ENCODE measurements at regions not wholly inside any gene's neighbourhood (a gene's known extent, or its start where the extent isn't known, plus 50 kb on each side); places are given as distances from the start of the nearest gene placed in this dataset.

DNA sequence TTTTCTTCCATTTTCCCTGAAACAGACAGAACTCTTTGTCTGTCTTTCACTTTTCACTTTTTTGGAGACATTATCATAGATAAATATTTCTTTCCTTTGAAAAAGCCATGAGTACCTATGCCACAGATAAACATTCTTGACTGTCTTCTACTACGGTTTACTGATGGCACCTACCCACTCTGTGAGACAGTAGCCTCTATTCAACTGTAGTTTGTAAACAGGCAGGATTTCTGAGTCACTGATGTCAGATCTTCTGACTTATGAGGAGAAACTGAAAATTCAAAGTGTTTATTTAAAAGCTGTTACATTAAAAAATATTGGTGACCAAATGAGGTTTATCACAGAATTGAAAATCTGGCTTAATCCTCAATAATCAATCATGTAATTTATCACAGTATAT lies 658.4 kb downstream of the TOX3 start:
- DNase-seq = no peak

DNA sequence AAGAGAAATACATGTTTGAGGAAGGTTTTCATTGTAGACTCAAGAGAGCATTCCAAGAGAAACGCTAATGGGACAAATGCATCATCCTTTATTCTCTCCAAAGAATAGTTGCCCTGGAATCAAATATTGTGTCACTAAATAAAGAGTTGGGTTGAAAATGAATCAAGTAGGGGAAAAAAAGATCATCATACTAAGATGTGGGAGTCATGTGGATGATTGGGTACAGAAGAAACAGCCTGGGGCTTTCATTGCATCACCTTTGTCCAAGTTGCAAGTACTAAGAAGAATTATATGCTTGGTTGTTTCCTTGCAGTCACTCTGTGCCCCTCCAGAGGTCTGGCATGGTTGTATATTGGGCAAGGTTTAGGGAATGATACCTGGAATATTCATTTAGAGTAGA lies 658.9 kb downstream of the TOX3 start:
- DNase-seq = no peak

DNA sequence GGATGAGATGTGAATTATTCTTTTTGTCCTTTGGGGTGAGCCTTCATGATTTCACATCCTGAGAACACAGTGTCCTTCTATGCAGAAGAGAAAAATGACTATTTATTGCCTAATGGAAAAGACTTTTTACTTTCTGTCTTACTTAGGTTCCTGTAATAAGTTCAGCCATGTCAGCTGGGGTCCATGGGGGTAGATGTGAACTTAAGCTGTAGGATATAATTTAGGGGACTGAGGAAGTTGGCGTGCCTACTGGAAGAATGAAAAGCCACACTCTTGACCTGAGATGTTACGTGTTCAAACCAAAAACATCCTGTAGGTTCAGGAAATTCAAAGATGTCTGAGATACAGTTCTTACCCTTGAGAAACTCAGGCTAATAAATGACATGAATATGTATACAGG lies 660.5 kb downstream of the TOX3 start:
- DNase-seq = no peak

DNA sequence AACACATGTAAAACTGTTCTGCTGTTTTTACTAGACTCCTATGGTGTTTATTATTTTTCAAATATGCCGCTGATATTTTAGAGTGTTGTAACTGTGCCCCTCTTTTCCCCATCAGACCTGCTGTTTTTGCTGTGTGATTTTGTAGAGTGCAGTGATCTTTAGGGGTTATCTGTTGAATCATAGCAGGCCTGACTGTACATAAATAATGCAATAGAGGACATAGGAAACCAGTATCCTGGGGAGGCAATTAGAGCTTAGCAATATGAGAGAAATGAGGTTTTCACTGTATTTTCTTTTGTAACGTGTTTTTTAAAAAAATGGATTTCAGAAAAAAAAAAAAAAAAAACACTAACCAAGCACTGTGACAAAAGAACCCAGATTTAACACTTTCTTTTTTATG lies 662.2 kb downstream of the TOX3 start:
- no peak for DNase-seq

DNA sequence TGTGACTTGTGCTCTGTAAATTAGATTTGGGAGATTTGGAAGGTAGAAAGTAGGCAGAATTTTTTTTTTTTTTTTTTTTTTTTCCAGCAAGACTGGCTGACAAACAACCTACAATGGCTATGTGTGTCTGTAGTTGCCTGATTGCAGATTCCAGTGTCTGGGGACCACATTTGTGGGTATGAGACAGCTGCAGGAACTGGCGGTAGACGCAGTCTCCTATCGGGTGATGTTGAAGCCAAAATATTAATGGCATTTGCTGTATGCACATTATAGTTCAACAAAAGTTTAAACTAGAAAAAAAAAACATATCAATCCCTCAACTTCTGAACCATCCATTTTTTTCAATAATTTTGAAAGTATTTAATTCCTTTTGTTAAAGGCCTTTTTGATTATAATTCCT lies 665.2 kb downstream of the TOX3 start:
- DNase-seq = no peak

DNA sequence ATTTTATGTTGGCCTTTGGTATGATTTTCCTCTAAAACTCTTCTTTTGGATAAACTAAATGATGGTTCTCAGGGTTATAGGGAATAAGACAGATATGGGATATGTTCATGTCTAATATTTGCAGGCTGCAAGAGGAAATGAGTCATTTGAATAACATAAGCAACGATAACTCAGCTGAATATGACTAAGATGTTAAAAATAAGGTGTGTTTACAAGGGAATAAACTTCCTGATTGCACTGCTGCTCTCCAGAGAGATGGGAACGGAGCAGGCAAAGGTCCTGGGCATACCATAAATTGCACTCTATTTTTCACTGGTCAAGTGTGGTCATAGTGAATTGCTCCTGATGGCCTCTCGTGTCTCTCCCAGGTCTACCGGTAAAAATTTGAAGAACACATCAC lies 666.2 kb downstream of the TOX3 start:
- no peak for DNase-seq

DNA sequence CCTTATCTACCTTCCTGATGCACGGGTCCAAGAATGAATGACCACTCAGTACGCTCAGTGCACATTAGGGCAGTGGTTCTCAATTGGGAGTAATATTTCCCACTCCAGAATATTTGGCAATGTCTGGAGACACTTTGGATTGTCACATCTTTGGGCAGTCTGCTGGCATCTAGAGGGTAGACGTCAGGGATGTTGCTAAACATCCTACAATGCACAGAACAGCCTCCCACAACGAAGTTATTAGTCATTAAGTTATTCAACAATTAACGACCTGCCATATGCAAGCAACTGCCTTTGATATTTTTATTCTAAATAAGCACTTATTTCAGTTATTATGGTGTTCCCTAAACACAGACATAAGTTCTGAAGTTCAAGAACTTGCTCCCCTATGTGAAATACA lies 669.3 kb downstream of the TOX3 start:
- DNase-seq = no peak

DNA sequence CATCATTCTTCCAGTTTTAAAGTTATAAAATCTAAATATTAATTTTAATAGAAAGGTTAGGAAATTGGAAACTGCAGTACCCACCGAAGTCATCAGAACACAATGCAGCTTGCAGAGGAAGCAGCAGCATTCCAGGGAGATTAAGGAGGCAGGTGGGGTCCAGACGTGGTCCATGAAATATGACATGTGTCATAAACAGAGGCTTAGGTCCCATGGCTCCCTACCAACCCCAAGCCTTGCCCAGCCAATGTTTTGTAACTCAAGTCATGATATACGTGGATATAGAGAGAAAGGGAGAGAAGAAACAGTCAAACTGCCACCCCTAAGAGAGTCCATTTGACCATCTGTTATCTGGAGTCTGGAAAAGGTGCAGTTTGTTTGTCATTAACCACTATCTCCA lies 670.0 kb downstream of the TOX3 start:
- no peak for DNase-seq

DNA sequence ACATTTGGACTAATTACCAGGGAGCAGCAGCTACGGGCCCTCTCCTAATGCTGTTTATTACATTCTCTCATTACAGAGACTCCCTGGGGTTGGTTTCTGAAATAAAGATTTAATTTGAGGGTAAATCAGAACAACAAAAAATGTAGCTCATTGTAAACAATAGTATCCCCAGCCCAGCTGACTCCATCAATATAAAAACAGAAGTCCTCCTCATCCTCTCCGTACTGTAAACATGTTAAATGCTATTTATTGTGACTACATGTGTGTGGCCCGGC lies 670.4 kb downstream of the TOX3 start:
- no peak for DNase-seq

DNA sequence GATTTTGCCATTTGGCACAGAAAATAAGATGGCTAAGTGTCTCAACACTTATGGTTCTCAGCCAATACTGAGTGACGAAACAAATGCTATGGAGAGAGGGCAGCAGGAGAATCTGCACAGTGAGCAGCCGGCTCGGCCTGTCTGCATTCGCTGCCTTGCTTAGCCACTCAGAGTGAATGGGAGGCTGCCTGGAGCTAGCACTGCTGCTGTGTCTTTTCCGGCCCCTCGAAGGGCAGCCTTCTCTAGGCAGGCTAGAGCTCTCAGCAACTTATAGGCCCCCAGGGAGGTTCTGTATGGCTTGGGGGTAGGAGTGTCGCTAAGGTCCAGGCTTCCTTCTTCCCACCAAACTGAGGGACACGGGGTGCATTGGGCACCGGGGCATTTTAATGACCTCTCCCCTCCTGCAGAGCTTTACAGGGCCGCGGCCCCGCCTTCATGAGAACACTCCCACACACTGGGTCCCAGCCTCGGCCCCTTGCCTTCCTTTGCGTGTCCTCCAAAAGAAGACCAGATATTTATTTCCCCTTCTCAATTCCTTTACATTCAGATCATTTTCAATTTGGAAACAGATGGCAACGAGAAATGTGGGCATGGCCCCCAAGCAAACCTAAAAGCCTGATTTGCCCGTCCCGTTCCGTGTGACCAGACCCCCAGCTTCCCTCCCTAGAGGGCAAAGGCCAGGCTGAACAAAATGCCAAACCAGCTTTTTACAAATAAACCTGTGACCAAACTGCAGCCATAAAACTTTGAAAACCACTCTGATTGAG lies 670.9 kb downstream of the TOX3 start:
- no peak for DNase-seq

DNA sequence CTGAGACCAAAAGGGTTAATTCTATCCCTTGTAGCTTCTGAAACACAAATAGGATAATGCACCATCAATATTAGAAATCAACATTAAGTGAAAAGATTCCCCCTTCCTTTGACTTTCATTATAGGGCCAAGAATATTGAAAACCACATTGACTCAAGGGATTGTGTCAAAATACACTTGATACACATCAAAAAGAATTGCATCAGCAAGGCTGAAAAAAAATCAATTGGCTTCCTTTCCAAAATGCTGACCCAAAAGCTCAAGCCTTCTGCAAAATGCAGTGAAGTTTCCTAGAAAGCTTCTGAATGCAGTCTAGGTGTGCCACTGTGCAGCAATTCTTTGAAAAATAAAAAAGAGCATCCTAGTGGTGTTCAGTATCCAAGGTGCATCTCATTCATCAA lies 674.4 kb downstream of the TOX3 start:
- no peak for DNase-seq

DNA sequence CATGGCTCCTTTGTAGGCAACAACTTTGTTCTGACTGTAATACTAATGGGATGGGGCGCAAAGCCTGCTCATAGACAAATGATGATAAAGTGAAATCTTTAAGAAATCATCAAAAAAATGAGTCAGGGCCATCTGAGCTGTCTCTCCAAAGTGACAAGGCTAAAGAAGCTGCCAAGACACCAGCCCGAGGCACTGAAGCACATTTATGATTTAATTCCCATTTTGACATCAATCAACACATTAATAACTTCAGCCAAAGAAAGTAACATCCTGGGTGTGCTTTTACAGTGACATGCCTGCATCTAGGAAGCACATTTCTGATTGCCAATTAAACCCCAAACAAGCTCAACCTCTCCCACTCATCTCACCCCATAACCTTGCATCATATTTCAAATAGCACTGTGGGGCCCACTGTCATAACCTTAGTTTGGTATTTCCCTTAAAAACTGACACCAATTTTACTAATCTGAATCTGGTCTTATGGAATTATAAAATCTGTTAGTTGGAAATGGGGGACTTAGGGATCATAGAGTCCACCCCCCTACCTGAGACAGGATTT lies 676.6 kb downstream of the TOX3 start:
- no peak for DNase-seq

DNA sequence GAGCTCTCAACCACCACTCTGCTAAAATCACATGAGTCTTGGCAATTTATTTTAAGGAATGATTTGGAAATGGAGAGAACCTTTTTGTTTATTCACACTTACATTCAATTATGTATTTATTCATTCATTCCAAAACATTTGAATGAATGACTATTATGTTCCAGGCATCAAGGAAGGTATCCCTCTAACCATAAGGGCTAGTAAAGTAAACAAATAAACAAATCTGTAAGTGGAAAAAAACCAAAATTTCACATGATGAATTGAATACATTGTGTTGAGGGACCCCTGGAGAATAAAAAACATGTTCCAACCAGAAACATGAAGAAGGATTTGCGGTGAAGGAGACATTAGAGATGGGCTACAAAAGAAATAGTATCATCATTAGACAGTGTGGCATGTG lies 677.8 kb downstream of the TOX3 start:
- no peak for DNase-seq

DNA sequence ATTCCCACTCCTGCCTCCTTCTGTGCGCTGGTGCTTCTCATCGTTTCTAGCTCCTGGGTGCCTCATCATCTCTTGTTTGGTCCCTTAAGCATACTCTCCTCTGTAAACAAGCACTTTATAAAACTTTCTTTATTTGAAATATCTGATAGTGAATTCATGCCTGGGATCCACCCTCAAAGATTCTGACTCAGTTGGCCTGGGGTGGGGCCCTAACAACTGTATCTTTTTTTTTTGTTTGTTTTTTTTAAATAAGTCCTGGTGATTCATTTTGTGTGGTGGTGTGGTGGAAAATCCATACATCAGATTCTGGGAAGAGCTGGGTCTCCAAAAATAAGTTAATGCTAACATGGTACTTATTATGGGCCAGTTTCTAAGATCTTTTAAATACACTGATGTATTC lies 678.3 kb downstream of the TOX3 start:
- no peak for DNase-seq

DNA sequence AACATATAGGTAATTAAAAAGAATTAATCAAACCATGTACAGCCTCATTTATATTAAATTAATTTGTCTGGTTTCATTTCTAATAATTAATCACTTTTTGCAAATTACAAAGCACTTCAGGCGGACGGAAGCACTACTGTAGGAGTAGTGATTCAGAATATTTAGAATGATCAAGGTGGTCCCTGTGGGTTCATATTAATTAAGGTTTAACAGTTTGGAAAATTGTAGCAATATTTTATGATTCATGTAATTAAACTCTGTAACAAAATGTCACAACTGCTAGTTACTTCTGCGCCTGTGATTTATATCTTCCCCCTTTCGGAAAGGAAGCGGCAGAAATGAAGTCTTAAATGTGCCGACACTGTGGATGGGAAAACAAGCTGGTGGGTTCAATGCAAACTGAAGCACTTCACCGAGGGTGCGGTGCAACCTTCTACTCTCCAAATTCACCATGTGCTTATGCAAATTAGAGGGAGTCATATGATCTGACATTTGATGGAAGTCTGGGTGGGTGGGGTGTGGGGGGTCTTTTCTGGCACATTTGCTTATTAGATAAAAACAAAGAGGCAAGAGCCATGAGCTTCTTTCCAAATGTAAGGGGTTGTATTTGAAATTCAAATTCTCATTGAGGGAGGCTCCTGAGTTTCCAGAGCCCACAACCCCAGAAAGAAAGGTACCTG lies 679.4 kb downstream of the TOX3 start:
- no peak for DNase-seq

DNA sequence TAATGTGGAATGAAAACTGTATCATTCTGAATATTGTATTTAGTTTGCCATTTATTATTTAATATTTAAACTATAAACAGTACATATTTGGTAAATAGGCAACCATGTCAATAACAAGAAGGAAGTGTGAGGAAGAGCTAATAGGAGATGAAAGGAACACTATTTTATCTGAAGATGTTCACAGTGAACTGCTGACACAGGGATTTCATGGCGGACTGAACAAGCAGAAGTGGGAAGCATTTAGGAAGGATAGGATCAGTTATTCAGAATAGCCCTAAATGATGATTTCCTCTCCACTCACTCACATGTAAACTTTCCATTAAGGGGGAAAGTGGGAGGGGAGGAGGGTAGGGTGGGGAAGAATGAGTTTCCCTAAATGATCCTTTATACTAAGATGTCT lies 682.4 kb downstream of the TOX3 start:
- no peak for DNase-seq

DNA sequence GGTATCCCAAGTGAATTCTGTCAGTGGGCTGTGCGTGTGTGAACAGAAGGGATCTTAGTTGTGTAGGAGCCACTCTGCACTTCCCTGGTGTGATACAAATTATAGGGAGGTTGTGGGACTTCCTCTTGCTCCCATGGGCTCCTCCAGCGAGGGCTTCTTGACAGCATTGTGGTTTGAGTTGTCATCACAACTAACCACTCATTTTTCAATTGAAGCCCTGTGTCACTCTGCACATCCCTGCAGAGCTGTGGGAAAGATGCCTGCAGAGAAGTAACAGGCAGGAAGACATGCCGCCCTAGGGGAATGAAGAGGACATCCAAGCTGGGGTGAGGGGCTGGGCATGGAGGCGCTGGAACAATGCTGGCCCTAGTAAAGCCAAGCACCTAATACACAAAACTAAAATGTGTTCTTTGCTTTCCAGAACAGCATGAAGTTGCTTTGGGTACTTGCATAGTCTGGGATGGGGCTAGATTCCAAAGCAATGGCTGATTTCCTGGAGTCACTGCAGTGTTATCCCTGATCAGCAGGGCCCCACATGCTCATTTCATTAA lies 692.5 kb downstream of the TOX3 start:
- no peak for DNase-seq

DNA sequence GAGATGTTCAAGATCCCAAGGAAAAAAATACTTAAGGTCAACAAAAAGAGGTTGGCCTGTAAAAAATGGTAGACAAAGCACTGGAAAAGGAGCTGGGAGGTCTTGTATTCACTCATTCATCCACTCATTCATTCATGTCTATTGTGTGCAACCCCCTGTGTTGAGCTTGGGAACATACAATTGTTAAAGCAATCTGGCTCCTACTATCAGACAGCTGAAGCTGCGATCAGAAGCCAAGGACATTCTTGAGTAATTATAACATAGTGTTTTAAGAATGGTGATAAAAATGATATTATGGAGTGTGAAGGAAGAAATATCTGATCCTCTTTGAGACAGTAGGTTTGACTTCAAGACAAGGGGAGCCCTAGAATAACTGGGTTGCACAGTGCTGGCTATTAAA lies 693.4 kb downstream of the TOX3 start:
- no peak for DNase-seq

DNA sequence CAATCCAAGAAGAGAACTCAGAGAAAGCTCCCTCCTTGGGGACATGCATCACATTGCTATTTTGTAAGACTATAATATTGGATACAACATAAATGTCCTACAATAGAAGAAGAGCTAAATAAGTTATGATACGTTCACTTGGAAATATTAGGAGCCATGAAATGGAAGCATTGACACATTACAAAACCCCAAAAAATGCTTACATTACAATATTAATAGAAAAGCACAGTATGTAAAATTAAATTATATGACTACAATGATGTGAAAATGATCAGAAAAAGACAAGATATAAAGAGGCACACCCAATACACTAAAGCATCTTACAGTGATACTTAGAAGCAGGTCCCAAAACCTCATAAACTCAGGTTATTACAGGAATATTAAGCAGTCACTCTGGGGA lies 694.1 kb downstream of the TOX3 start:
- no peak for DNase-seq

DNA sequence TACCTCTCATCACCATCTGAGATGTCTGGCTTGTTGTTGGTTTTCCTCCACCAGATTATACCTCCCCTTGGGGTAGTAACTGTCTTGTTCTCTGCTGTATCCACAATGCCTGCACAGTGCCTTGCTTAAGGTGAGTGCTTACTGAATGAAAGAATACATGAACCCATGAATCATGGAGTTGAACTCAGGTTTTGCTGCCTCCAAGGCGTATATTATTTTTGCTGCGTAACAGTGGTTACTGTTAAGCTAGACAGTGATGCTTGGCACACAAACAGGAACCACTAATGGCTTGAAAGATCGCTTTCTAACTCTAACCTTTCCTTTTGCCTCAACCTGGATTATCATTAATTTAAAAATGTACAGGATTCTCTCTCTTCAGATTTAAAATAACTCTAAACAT lies 695.8 kb downstream of the TOX3 start:
- DNase-seq = no peak

DNA sequence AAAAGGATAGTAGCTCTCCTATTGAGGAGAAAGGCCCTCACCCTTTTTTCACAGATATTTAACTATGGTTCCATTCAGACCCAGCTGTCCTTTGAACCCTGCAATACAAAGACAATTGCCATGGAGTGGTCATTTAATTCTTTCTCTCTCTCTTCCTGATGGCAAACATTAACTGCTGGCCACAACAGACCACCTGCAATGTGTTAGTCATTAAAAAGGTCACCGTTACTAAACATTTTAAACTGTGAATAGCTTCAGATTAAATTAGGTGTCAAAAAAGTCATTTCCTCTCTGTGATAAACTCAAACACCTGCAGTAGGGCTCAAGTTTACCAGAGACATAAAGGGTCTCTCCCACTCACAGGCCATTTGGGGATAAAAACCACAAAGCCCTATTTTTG lies 697.2 kb downstream of the TOX3 start:
- DNase-seq = no peak

DNA sequence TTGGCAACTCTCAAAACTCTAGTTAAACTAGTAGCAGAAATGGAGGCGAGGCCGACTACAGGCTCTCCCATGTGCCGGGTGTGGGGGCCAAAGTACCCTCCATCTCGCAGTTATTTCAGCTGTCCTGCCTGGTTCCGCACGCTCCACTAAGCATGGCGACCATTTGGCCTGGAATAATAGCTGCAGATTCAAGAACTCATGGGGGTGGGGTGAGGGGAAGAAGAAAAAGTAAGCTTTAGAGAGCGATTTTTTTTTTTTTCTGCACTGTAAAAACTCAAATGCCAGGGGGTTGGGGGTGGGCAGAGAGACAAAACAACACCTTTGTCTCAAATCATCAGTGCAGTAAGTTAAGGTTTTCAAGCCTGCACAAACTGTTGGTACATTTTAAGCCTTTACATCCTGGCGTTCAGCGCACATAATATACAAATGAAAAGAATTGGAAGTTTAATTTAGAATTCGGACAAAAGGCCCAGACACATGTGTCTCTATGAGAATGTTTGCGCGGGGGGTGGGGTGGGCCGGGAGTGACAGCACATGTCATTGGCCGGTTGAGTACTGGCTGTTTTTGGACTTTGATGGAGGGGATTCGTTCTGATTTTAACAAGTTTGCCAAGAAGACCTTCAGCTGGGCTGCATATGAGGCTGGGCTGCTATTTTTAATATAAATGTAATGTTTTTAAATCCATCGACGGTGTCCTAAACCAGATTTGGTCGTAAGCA lies 694.7 kb upstream of the SALL1 start:
- no peak for DNase-seq

DNA sequence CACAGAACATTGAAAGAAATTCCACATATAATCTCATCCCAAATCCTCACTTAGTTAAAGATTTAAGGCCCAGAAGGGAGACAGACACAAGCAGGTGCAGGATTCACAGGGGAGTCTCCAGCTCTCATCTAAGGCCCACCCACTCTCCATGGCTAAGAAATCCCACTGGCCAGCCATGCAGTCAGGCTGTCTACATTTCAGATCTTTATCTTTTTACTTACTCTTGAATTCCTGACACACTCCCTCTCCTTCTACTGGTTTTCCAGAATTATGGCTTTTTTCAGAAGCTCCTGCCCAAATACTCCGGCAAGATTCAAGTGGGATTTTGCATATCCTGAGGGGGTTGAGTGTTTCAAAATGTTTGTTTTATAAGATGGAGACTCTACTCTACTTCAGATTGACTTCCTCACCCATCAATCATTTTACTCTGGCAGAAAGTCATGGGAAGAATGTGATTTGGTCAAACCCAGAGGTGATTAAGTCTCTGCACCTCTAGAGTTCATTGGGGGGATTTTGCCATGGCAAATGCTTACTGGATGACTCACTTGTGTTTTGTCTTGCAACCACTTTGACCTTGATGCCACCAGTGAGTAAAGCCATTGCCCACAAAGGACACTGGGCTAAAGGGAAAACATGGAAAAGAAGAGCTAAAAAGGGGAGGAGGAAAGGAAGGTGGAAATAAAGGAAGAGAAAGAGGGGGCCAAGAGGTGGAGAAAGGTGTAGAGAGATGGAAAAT lies 688.8 kb upstream of the SALL1 start:
- no peak for DNase-seq
